ENCODE measurements at regions not wholly inside any gene's neighbourhood (a gene's known extent, or its start where the extent isn't known, plus 50 kb on each side); places are given as distances from the start of the nearest gene placed in this dataset.

GRCh38 chr3:192068464-192069254 is 607.7 kb downstream of the PYDC2 start:
- no peak overlapping the region for H3K27ac Mint-ChIP-seq (ENCODE audit: unreplicated experiment)
- Histone ChIP-seq H3K79me2 (ENCODE audit: insufficient read depth, low read length) (no peaks in the 10 kb centered on the region), H3K9me3 (ENCODE audit: insufficient read depth, low read depth, low read length) (no peaks in the 10 kb centered on the region), H3K4me3 (ENCODE audit: insufficient read depth, low read depth, low read length) (no peak overlapping the region), H2AFZ (ENCODE audit: low read depth, low read length) (no peak overlapping the region), H3K4me2 (ENCODE audit: low read length) (no peak overlapping the region), H3K27ac (ENCODE audit: low read depth, low read length) (no peak overlapping the region), H4K20me1 (ENCODE audit: insufficient read depth, low read length) (no peaks in the 10 kb centered on the region), H3K4me1 (ENCODE audit: insufficient read depth, low read length) (peaks cover 3% of the 10 kb centered on the region), H3K36me3 (ENCODE audit: insufficient read depth, low read length) (no peaks in the 10 kb centered on the region), H3K9ac (ENCODE audit: low read length) (no peak overlapping the region), H3K27me3 (ENCODE audit: insufficient read depth, low read length) (no peaks in the 10 kb centered on the region)
- FAIRE-seq, result no peak
- no peaks in the 10 kb centered on the region for H3K4me1 Mint-ChIP-seq (ENCODE audit: low read depth, unreplicated experiment)
- no peak overlapping the region for H3K4me3 Mint-ChIP-seq (ENCODE audit: unreplicated experiment)
- H3K36me3 Mint-ChIP-seq (ENCODE audit: low read depth, unreplicated experiment), result no peaks in the 10 kb centered on the region
- peaks cover 2% of the 10 kb centered on the region for H3K27me3 Mint-ChIP-seq (ENCODE audit: low read depth, unreplicated experiment)
- TF ChIP-seq CTCF (IDR thresholded peaks at IDR 0.05; ENCODE audit: insufficient read depth, low read depth, low read length) (no peak), EZH2 (IDR thresholded peaks at IDR 0.05; ENCODE audit: insufficient read depth, low read length) (no peak)
- DNase-seq (ENCODE audit: low read depth), result no peak
- H3K9me3 Mint-ChIP-seq (ENCODE audit: unreplicated experiment), result peaks cover 3% of the 10 kb centered on the region

GRCh38 chr3:192077795-192078497 is 617.0 kb downstream of the PYDC2 start:
- Histone ChIP-seq H3K36me3 (ENCODE audit: insufficient read depth, low read length) (no peaks in the 10 kb centered on the region), H3K4me2 (ENCODE audit: low read length) (no peak overlapping the region), H3K27me3 (ENCODE audit: insufficient read depth, low read length) (no peaks in the 10 kb centered on the region), H3K9me3 (ENCODE audit: insufficient read depth, low read depth, low read length) (no peaks in the 10 kb centered on the region), H4K20me1 (ENCODE audit: insufficient read depth, low read length) (no peaks in the 10 kb centered on the region), H3K4me3 (ENCODE audit: insufficient read depth, low read depth, low read length) (no peak overlapping the region), H3K9ac (ENCODE audit: low read length) (no peak overlapping the region), H3K4me1 (ENCODE audit: insufficient read depth, low read length) (no peaks in the 10 kb centered on the region), H2AFZ (ENCODE audit: low read depth, low read length) (no peak overlapping the region), H3K79me2 (ENCODE audit: insufficient read depth, low read length) (no peaks in the 10 kb centered on the region), H3K27ac (ENCODE audit: low read depth, low read length) (no peak overlapping the region)
- H3K4me1 Mint-ChIP-seq (ENCODE audit: low read depth, unreplicated experiment), result peaks cover 3% of the 10 kb centered on the region
- TF ChIP-seq EZH2 (IDR thresholded peaks at IDR 0.05; ENCODE audit: insufficient read depth, low read length), result no peak
- no peak for TF ChIP-seq CTCF (IDR thresholded peaks at IDR 0.05; ENCODE audit: insufficient read depth, low read depth, low read length)
- no peaks in the 10 kb centered on the region for H3K27me3 Mint-ChIP-seq (ENCODE audit: low read depth, unreplicated experiment)
- peaks cover 3% of the 10 kb centered on the region for H3K9me3 Mint-ChIP-seq (ENCODE audit: unreplicated experiment)
- DNase-seq (ENCODE audit: low read depth) (no peak), FAIRE-seq (no peak)
- H3K36me3 Mint-ChIP-seq (ENCODE audit: low read depth, unreplicated experiment), result no peaks in the 10 kb centered on the region
- no peak overlapping the region for H3K27ac Mint-ChIP-seq (ENCODE audit: unreplicated experiment)
- H3K4me3 Mint-ChIP-seq (ENCODE audit: unreplicated experiment), result no peak overlapping the region

GRCh38 chr3:192079098-192079497 is 618.1 kb downstream of the PYDC2 start:
- no peaks in the 10 kb centered on the region for H3K36me3 ChIP-seq (ENCODE audit: insufficient read depth, low read length)
- Mint-ChIP-seq H3K9me3 (ENCODE audit: unreplicated experiment) (no peaks in the 10 kb centered on the region), H3K4me3 (ENCODE audit: unreplicated experiment) (no peak overlapping the region), H3K36me3 (ENCODE audit: low read depth, unreplicated experiment) (no peaks in the 10 kb centered on the region), H3K27ac (ENCODE audit: unreplicated experiment) (no peak overlapping the region), H3K27me3 (ENCODE audit: low read depth, unreplicated experiment) (no peaks in the 10 kb centered on the region), H3K4me1 (ENCODE audit: low read depth, unreplicated experiment) (peaks cover 3% of the 10 kb centered on the region)
- no peak overlapping the region for H2AFZ ChIP-seq (ENCODE audit: low read depth, low read length)
- H4K20me1 ChIP-seq (ENCODE audit: insufficient read depth, low read length), result no peaks in the 10 kb centered on the region
- no peak overlapping the region for H3K4me3 ChIP-seq (ENCODE audit: insufficient read depth, low read depth, low read length)
- no peaks in the 10 kb centered on the region for H3K4me1 ChIP-seq (ENCODE audit: insufficient read depth, low read length)
- H3K27me3 ChIP-seq (ENCODE audit: insufficient read depth, low read length), result no peaks in the 10 kb centered on the region
- H3K27ac ChIP-seq (ENCODE audit: low read depth, low read length), result no peak overlapping the region
- DNase-seq (ENCODE audit: low read depth) (no peak), FAIRE-seq (no peak)
- H3K79me2 ChIP-seq (ENCODE audit: insufficient read depth, low read length), result no peaks in the 10 kb centered on the region
- no peaks in the 10 kb centered on the region for H3K9me3 ChIP-seq (ENCODE audit: insufficient read depth, low read depth, low read length)
- H3K4me2 ChIP-seq (ENCODE audit: low read length), result no peak overlapping the region
- TF ChIP-seq EZH2 (IDR thresholded peaks at IDR 0.05; ENCODE audit: insufficient read depth, low read length), result no peak
- no peak for TF ChIP-seq CTCF (IDR thresholded peaks at IDR 0.05; ENCODE audit: insufficient read depth, low read depth, low read length)
- no peak overlapping the region for H3K9ac ChIP-seq (ENCODE audit: low read length)
